Astrocyte (in vitro differentiated cells and primary cell): ENCODE measurements at regions not wholly inside any gene's neighbourhood (a gene's known extent, or its start where the extent isn't known, plus 50 kb on each side); places are given as distances from the start of the nearest gene placed in this dataset.
A peak's percentile ranks its signal among the peaks of the same experiment; 100 is the strongest.

Experiments used
- DNase-seq: peaks from one replicate; pipeline ENCODE4 v3.0.0-alpha.2; 2010; ENCODE audit warnings: low read depth
- FAIRE-seq: peaks from 2 replicates; lab custom pipeline; 2011; peaks lifted over from hg19 to GRCh38; lab: Jason Lieb, UNC
- H2AFZ ChIP-seq: 2 replicates; pipeline ENCODE4 v1.6.0; 2012; ENCODE audit warnings: low read depth, low read length, inconsistent platforms
- H3K27ac ChIP-seq: 2 replicates; pipeline ENCODE4 v1.5.1; 2011; ENCODE audit warnings: low read depth, low read length, inconsistent platforms
- H3K27me3 ChIP-seq: 2 replicates; pipeline ENCODE4 v1.6.0; 2011; ENCODE audit warnings: low read length, inconsistent platforms; ENCODE audit not compliant: insufficient read depth
- H3K36me3 ChIP-seq: 2 replicates; pipeline ENCODE4 v1.5.1; 2011; ENCODE audit warnings: low read length, inconsistent platforms; ENCODE audit not compliant: insufficient read depth
- H3K4me1 ChIP-seq: 2 replicates; pipeline ENCODE4 v1.5.1; 2011; ENCODE audit warnings: low read length, inconsistent platforms; ENCODE audit not compliant: insufficient read depth
- H3K4me2 ChIP-seq: 2 replicates; pipeline ENCODE4 v1.6.0; 2012; ENCODE audit warnings: low read length, inconsistent platforms
- H3K4me3 ChIP-seq: 2 replicates; pipeline ENCODE4 v1.5.1; 2011; ENCODE audit warnings: low read depth, mild to moderate bottlenecking, low read length, inconsistent platforms; ENCODE audit not compliant: insufficient read depth
- H3K79me2 ChIP-seq: 2 replicates; pipeline ENCODE4 v1.6.0; 2012; ENCODE audit warnings: mild to moderate bottlenecking, low read length, inconsistent platforms; ENCODE audit not compliant: insufficient read depth
- H3K9ac ChIP-seq: 2 replicates; pipeline ENCODE4 v1.6.0; 2012; ENCODE audit warnings: mild to moderate bottlenecking, low read length, inconsistent platforms
- H3K9me3 ChIP-seq: 2 replicates; pipeline ENCODE4 v1.5.1; 2012; ENCODE audit warnings: low read depth, mild to moderate bottlenecking, low read length, inconsistent platforms; ENCODE audit not compliant: insufficient read depth
- H4K20me1 ChIP-seq: 2 replicates; pipeline ENCODE4 v1.6.0; 2012; ENCODE audit warnings: low read length, inconsistent platforms; ENCODE audit not compliant: insufficient read depth
- H3K27ac Mint-ChIP-seq: one replicate; pipeline ENCODE4 v1.8.0; 2021; ENCODE audit warnings: mild to moderate bottlenecking, mixed read lengths; ENCODE audit not compliant: unreplicated experiment
- H3K27me3 Mint-ChIP-seq: one replicate; pipeline ENCODE4 v1.8.0; 2021; ENCODE audit warnings: low read depth, mixed read lengths; ENCODE audit not compliant: unreplicated experiment
- H3K36me3 Mint-ChIP-seq: one replicate; pipeline ENCODE4 v1.8.0; 2021; ENCODE audit warnings: low read depth, mixed read lengths; ENCODE audit not compliant: unreplicated experiment
- H3K4me1 Mint-ChIP-seq: one replicate; pipeline ENCODE4 v1.8.0; 2021; ENCODE audit warnings: low read depth, mixed read lengths; ENCODE audit not compliant: unreplicated experiment
- H3K4me3 Mint-ChIP-seq: one replicate; pipeline ENCODE4 v1.8.0; 2021; ENCODE audit warnings: mild to moderate bottlenecking, moderate library complexity, mixed read lengths; ENCODE audit not compliant: unreplicated experiment
- H3K9me3 Mint-ChIP-seq: one replicate; pipeline ENCODE4 v1.8.0; 2021; ENCODE audit warnings: mild to moderate bottlenecking, mixed read lengths; ENCODE audit not compliant: unreplicated experiment
- CTCF ChIP-seq: IDR thresholded peaks from 2 replicates; pipeline ENCODE4 v1.5.1; 2011; ENCODE audit warnings: low read depth, mild to moderate bottlenecking, inconsistent platforms, low read length, moderate library complexity; ENCODE audit not compliant: insufficient read depth
- EZH2 ChIP-seq: IDR thresholded peaks from 2 replicates; pipeline ENCODE4 v1.6.1; 2012; ENCODE audit warnings: mild to moderate bottlenecking, low read length, inconsistent platforms; ENCODE audit not compliant: insufficient read depth

- TF ChIP-seq EZH2 (no peak), CTCF (no peak)
- H3K4me1 Mint-ChIP-seq = peaks cover 12% of the 10 kb centered on the region
- H3K9me3 Mint-ChIP-seq = peaks cover 2% of the 10 kb centered on the region
- Histone ChIP-seq H3K9ac (no peak overlapping the region), H3K36me3 (no peaks in the 10 kb centered on the region), H3K4me2 (peak overlapping the region; percentile 33), H3K27ac (no peak overlapping the region), H3K79me2 (no peaks in the 10 kb centered on the region), H3K4me3 (no peak overlapping the region), H2AFZ (no peak overlapping the region), H3K9me3 (no peaks in the 10 kb centered on the region), H4K20me1 (no peaks in the 10 kb centered on the region), H3K4me1 (no peaks in the 10 kb centered on the region), H3K27me3 (no peaks in the 10 kb centered on the region)
- no peaks in the 10 kb centered on the region for H3K36me3 Mint-ChIP-seq
- no peak overlapping the region for H3K27ac Mint-ChIP-seq
- FAIRE-seq (no peak), DNase-seq (peak; percentile 15)
- H3K4me3 Mint-ChIP-seq = no peak overlapping the region
- H3K27me3 Mint-ChIP-seq = no peaks in the 10 kb centered on the region
Observed at GRCh38 chr5:166499447-166500240, 1791.8 kb upstream of the WWC1 start.

- no peaks in the 10 kb centered on the region for H3K9me3 ChIP-seq
- H3K9ac ChIP-seq = no peak overlapping the region
- H4K20me1 ChIP-seq = no peaks in the 10 kb centered on the region
- no peak for FAIRE-seq
- Mint-ChIP-seq H3K36me3 (no peaks in the 10 kb centered on the region), H3K9me3 (peaks cover 2% of the 10 kb centered on the region), H3K4me1 (peaks cover 17% of the 10 kb centered on the region), H3K27ac (no peak overlapping the region), H3K4me3 (no peak overlapping the region), H3K27me3 (no peaks in the 10 kb centered on the region)
- H3K27ac ChIP-seq = no peak overlapping the region
- TF ChIP-seq CTCF = no peak
- TF ChIP-seq EZH2 = no peak
- no peak overlapping the region for H3K4me3 ChIP-seq
- H3K4me1 ChIP-seq = no peaks in the 10 kb centered on the region
- no peaks in the 10 kb centered on the region for H3K79me2 ChIP-seq
- DNase-seq = no peak
- H3K4me2 ChIP-seq = no peak overlapping the region
- H2AFZ ChIP-seq = no peak overlapping the region
- H3K36me3 ChIP-seq = no peaks in the 10 kb centered on the region
- H3K27me3 ChIP-seq = no peaks in the 10 kb centered on the region
Observed at GRCh38 chr5:166503506-166503905, 1787.9 kb upstream of the WWC1 start.

- no peak for DNase-seq
- Histone ChIP-seq H3K9me3 (no peaks in the 10 kb centered on the region), H3K36me3 (no peaks in the 10 kb centered on the region), H3K4me2 (no peak overlapping the region), H3K4me3 (no peak overlapping the region), H3K27me3 (no peaks in the 10 kb centered on the region), H2AFZ (no peak overlapping the region), H4K20me1 (no peaks in the 10 kb centered on the region), H3K9ac (no peak overlapping the region), H3K27ac (no peak overlapping the region), H3K79me2 (no peaks in the 10 kb centered on the region), H3K4me1 (no peaks in the 10 kb centered on the region)
- no peak overlapping the region for H3K4me3 Mint-ChIP-seq
- H3K9me3 Mint-ChIP-seq = peaks cover 2% of the 10 kb centered on the region
- H3K36me3 Mint-ChIP-seq = no peaks in the 10 kb centered on the region
- TF ChIP-seq EZH2 = no peak
- no peak for TF ChIP-seq CTCF
- FAIRE-seq = no peak
- H3K4me1 Mint-ChIP-seq = peaks cover 10% of the 10 kb centered on the region
- no peaks in the 10 kb centered on the region for H3K27me3 Mint-ChIP-seq
- no peak overlapping the region for H3K27ac Mint-ChIP-seq
Observed at GRCh38 chr5:166505067-166505466, 1786.4 kb upstream of the WWC1 start.
